Mesothelial cell of epicardium (in vitro differentiated cells): ENCODE measurements at regions not wholly inside any gene's neighbourhood (a gene's known extent, or its start where the extent isn't known, plus 50 kb on each side); places are given as distances from the start of the nearest gene placed in this dataset.

Source experiments
- DNase-seq, 2 experiments: peaks; one replicate each; pipeline ENCODE4 v3.0.0; 2021; ENCODE audit warnings: low spot score in 2 of 2; ENCODE audit not compliant: unreplicated experiment in 2 of 2
- H3K27ac Mint-ChIP-seq: 2 replicates; pipeline ENCODE4 v1.8.0; 2021; ENCODE audit warnings: mixed read lengths
- H3K27me3 Mint-ChIP-seq: 2 replicates; pipeline ENCODE4 v1.8.0; 2021; ENCODE audit warnings: low read depth, mixed read lengths
- H3K36me3 Mint-ChIP-seq: 2 replicates; pipeline ENCODE4 v1.8.0; 2021; ENCODE audit warnings: mixed read lengths
- H3K4me1 Mint-ChIP-seq: 2 replicates; pipeline ENCODE4 v1.8.0; 2021; ENCODE audit warnings: mixed read lengths
- H3K4me3 Mint-ChIP-seq: 2 replicates; pipeline ENCODE4 v1.8.0; 2021; ENCODE audit warnings: mild to moderate bottlenecking, moderate library complexity, mixed read lengths
- H3K9me3 Mint-ChIP-seq: 2 replicates; pipeline ENCODE4 v1.8.0; 2021; ENCODE audit warnings: mixed read lengths
- CTCF ChIP-seq: fragments of 200-600 bp; sonication (generic); IDR thresholded peaks from one replicate; pipeline ENCODE4 v1.5.0; 2021; ENCODE audit warnings: antibody characterized with exemption; ENCODE audit not compliant: unreplicated experiment

DNA sequence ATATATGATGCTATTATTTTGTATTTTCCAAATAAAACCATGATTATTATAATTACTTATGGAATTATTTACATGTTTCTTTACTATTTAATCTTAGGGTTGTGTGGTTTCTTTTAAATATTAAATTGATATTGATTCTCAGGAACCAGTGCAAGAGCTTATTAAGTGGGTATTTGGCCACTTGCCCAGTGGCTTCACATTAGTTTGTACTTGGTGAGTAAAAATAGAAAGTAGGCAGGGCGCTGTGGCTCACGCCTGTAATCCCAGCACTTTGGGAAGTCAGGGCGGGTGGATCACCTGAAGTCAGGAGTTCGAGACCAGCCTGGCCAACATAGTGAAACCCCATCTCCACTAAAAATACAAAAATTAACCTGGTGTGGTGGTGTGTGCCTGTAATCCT is 497.1 kb downstream of the PTPRC start:
- Mint-ChIP-seq H3K4me3 (no peak overlapping the region), H3K9me3 (no peaks in the 10 kb centered on the region), H3K27me3 (no peaks in the 10 kb centered on the region), H3K27ac (no peak overlapping the region), H3K4me1 (no peaks in the 10 kb centered on the region), H3K36me3 (no peaks in the 10 kb centered on the region)
- TF ChIP-seq CTCF, result no peak
- no peak for DNase-seq

- Mint-ChIP-seq H3K27ac (no peak overlapping the region), H3K9me3 (no peaks in the 10 kb centered on the region), H3K27me3 (no peaks in the 10 kb centered on the region), H3K4me3 (no peak overlapping the region), H3K4me1 (no peaks in the 10 kb centered on the region), H3K36me3 (no peaks in the 10 kb centered on the region)
- no peak for DNase-seq
- no peak for TF ChIP-seq CTCF
These were observed 499.2 kb downstream of the PTPRC start for GRCh38 chr1:199138061-199138460.

DNA sequence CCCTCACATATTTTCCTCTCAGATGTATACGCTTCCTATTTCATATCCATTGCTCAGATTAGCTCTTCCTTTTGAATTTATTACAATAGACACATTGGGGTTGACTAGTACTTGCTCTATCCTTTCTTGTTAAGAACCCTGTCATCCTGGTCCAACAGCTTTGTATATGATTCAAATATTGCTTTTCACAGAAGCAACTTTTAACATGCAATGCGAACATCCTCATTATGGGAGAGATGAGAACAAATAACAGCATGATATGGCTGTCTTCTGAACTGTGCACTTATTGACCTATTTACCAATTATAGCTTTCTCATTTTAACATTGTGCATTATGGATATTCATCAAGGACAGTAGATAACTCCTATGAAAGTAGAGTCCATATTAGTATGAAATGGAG is 510.8 kb downstream of the PTPRC start:
- no peak for DNase-seq
- H3K4me1 Mint-ChIP-seq, result no peaks in the 10 kb centered on the region
- no peak for TF ChIP-seq CTCF
- H3K4me3 Mint-ChIP-seq, result no peak overlapping the region
- no peaks in the 10 kb centered on the region for H3K27me3 Mint-ChIP-seq
- no peak overlapping the region for H3K27ac Mint-ChIP-seq
- H3K9me3 Mint-ChIP-seq, result no peaks in the 10 kb centered on the region
- no peaks in the 10 kb centered on the region for H3K36me3 Mint-ChIP-seq

DNA sequence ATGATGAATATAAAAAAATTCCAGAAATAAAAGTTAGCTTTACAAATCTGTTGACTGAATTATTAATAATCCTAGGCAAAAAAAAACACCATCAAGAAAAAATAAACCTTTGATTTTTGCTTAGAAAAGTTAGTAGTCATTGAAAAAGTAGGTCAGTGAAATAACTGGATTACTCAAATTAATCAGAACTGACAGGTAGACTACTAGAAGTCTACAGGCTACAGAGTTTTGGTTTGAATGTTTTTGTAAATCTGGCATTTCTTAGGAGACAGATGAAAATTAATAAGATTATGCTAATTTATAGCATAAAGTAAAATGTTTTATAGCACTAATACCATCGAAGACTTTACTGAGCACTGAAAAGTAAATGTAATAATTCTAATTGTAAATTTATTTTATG is 511.9 kb downstream of the PTPRC start:
- Mint-ChIP-seq H3K27ac (no peak overlapping the region), H3K36me3 (no peaks in the 10 kb centered on the region), H3K4me1 (no peaks in the 10 kb centered on the region), H3K27me3 (no peaks in the 10 kb centered on the region), H3K9me3 (no peaks in the 10 kb centered on the region), H3K4me3 (no peak overlapping the region)
- TF ChIP-seq CTCF, result no peak
- no peak for DNase-seq

DNA sequence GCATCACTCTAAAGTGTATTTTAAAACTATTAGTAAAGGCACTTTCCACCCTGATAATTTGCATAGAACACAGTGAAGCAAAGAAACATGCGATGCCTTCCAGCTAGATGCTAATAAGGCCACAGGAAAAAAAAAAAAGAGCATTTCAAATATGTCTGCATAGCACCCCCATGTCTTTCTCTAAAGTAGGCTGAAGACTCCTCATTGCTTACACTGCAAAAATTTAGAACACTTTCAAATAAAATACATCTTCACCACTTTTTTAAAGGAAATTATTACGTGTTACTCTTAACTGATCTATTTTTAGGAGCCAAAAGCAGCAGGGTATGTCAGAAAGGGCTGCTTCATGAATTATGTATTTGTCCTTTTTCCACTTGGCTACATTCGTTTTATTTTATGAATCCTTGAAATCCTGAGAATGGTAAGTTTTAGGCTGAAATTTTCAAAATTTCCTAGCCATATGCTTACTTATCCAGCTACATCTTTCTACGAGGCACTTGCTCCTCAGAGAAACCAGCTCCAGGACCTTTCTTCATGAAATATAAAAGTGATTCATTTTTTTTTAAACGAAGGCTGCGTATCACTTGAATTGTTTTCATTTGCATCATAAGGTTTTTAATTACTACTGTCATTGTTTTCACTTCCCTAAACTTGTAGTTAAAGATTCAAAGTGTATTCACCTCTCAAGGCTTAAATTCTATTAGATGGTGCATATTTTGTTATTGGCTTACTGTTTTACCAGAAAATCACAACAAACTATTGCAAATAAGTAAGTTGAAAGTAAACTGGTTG is 513.0 kb downstream of the PTPRC start:
- Mint-ChIP-seq H3K36me3 (no peaks in the 10 kb centered on the region), H3K4me3 (no peak overlapping the region), H3K9me3 (no peaks in the 10 kb centered on the region), H3K27ac (no peak overlapping the region), H3K27me3 (no peaks in the 10 kb centered on the region), H3K4me1 (no peaks in the 10 kb centered on the region)
- no peak for TF ChIP-seq CTCF
- no peak for DNase-seq

DNA sequence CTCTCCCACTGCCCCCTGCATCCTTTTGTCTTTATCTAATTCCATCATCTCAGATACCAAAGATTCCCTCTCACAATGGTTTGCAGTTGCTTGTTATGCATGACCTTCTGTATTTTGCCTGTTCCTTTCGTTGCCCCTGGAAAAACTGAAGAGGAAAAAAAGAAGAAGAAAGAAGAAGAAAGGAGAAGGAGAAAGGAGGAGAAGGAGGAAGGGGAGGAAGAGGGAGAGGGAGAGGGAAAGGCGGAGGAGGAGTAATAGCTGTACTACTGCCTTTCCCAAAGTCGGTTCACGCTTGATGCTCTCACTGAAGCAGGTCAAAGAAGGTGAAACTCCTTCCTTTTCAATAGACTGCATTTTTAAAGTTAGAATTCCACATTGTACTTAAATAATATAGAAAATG is 513.8 kb downstream of the PTPRC start:
- DNase-seq, result no peak
- Mint-ChIP-seq H3K4me1 (no peaks in the 10 kb centered on the region), H3K27me3 (no peaks in the 10 kb centered on the region), H3K27ac (no peak overlapping the region), H3K4me3 (no peak overlapping the region), H3K36me3 (no peaks in the 10 kb centered on the region), H3K9me3 (no peaks in the 10 kb centered on the region)
- TF ChIP-seq CTCF, result no peak
